HepG2 (cell line): ENCODE measurements at regions not wholly inside any gene's neighbourhood (a gene's known extent, or its start where the extent isn't known, plus 50 kb on each side); places are given as distances from the start of the nearest gene placed in this dataset.
A peak's percentile ranks its signal among the peaks of the same experiment; 100 is the strongest.

Source experiments
- ATAC-seq: fragments of 200-7000 bp; cut with Tn5 transposase; 3 replicates; pipeline ENCODE4 v1.9.1; 2020; ENCODE audit warnings: mild to moderate bottlenecking, moderate library complexity
- BruUV-seq: library from RNA; stranded (reverse); fragments of 400-500 nt; replicated peaks from 2 replicates; lab custom pipeline; 2021; lab: Mats Ljungman, UMichigan
- CTCF ChIA-PET: fragments of 300-600 bp; formaldehyde crosslinking; extraction: SDS; loops from one replicate; lab custom pipeline; 2021; ENCODE audit warnings: low total read pairs, inconsistent platforms, low intra/inter-chr PET ratio; lab: Yijun Ruan, JAX
- POLR2A ChIA-PET: fragments of 350-600 bp; sonication (Branson Sonifier 250); formaldehyde crosslinking; loops from one replicate; lab custom pipeline; 2020; ENCODE audit warnings: antibody characterized with exemption, inconsistent platforms; lab: Yijun Ruan, JAX
- DNase-seq: peaks from one replicate; pipeline ENCODE4 v3.0.0-alpha.2; 2015; ENCODE audit warnings: low spot score
- FAIRE-seq: peaks from 3 replicates; lab custom pipeline; 2011; peaks lifted over from hg19 to GRCh38; lab: Jason Lieb, UNC
- H2AFZ ChIP-seq: one replicate; pipeline ENCODE4 v1.6.1; 2011; ENCODE audit warnings: low read length, inconsistent platforms
- H3K27ac ChIP-seq: fragments of 300-600 bp; 3 replicates; pipeline ENCODE4 v1.8.0; 2011; ENCODE audit warnings: mixed run types, mild to moderate bottlenecking, mixed read lengths, low read length, inconsistent platforms; ENCODE audit not compliant: insufficient read depth; ENCODE audit errors: extremely low read length
- H3K27me3 ChIP-seq, 2 experiments: fragments of 200-600 bp in 1 of 2; 2 replicates in 1 of 2; 3 replicates in 1 of 2; pipeline versions ENCODE4 v1.6.0 to v1.8.0; 2011; ENCODE audit warnings: low read length in 2 of 2, mild to moderate bottlenecking in 2 of 2, moderate library complexity in 2 of 2, inconsistent platforms in 1 of 2; ENCODE audit not compliant: insufficient read depth in 2 of 2, control insufficient read depth in 1 of 2
- H3K36me3 ChIP-seq, 2 experiments: fragments of 200-600 bp in 1 of 2; replicated peaks in 1 of 2; 2 replicates in 1 of 2; 3 replicates in 1 of 2; pipeline versions ENCODE4 v1.5.1 to v1.8.0; 2011; ENCODE audit warnings: low read length in 2 of 2, inconsistent platforms in 1 of 2; ENCODE audit not compliant: insufficient read depth in 2 of 2, control insufficient read depth in 1 of 2
- H3K4me1 ChIP-seq: 2 replicates; pipeline ENCODE4 v1.5.1; 2012; ENCODE audit warnings: low read length, inconsistent platforms; ENCODE audit not compliant: insufficient read depth
- H3K4me2 ChIP-seq: 2 replicates; pipeline ENCODE4 v1.6.0; 2011; ENCODE audit warnings: low read depth, low read length, inconsistent platforms
- H3K4me3 ChIP-seq, 3 experiments: fragments of 200-600 bp in 1 of 3; sonication (generic), shearing (Covaris generic) in 1 of 3; replicated peaks in 1 of 3; 2 replicates each; pipeline ENCODE4 v1.5.1; 2011 to 2016; ENCODE audit warnings: low read length in 3 of 3, inconsistent platforms in 2 of 3, low read depth in 2 of 3, mild to moderate bottlenecking in 2 of 3, control low read depth in 1 of 3, mixed read lengths in 1 of 3; ENCODE audit not compliant: insufficient read depth in 1 of 3
- H3K79me2 ChIP-seq: one replicate; pipeline ENCODE4 v1.6.1; 2011; ENCODE audit warnings: low read length, inconsistent platforms; ENCODE audit not compliant: insufficient read depth
- H3K9ac ChIP-seq: 2 replicates; pipeline ENCODE4 v1.6.0; 2011; ENCODE audit warnings: mild to moderate bottlenecking, low read depth, low read length, inconsistent platforms; ENCODE audit not compliant: insufficient read depth
- H3K9me3 ChIP-seq: 2 replicates; pipeline ENCODE4 v1.5.1; 2012; ENCODE audit warnings: mild to moderate bottlenecking, low read length
- H4K20me1 ChIP-seq: 2 replicates; pipeline ENCODE4 v1.6.0; 2011; ENCODE audit warnings: inconsistent platforms, mild to moderate bottlenecking, low read length, moderate library complexity; ENCODE audit not compliant: insufficient read depth
- AHDC1 ChIP-seq: sonication (generic); formaldehyde crosslinking; IDR thresholded peaks from 2 replicates; pipeline ENCODE4 v1.5.1; 2020; ENCODE audit warnings: mild to moderate bottlenecking, missing genetic modification reagents, borderline replicate concordance
- CEBPG ChIP-seq: IDR thresholded peaks from 2 replicates; pipeline ENCODE4 v1.6.1; 2016
- CREB1 ChIP-seq, 2 experiments: fragments of 450-650 bp in 1 of 2; IDR thresholded peaks; 2 replicates each; pipeline ENCODE4 v1.6.1; 2016 to 2017; ENCODE audit warnings: control low read depth in 1 of 2, mild to moderate bottlenecking in 1 of 2, missing compliant biosample characterization in 1 of 2, missing genetic modification characterization in 1 of 2
- MAZ ChIP-seq, 2 experiments: sonication (generic) in 1 of 2; formaldehyde crosslinking in 1 of 2; IDR thresholded peaks; 2 replicates each; pipeline versions ENCODE4 v1.5.0 to v1.6.1; 2012 to 2020; ENCODE audit warnings: low read depth in 2 of 2, mild to moderate bottlenecking in 2 of 2, borderline replicate concordance in 1 of 2, improper control_type of control experiment in 1 of 2, low read length in 1 of 2, missing genetic modification reagents in 1 of 2, moderate library complexity in 1 of 2
- PHF8 ChIP-seq: sonication (generic); formaldehyde crosslinking; IDR thresholded peaks from 2 replicates; pipeline ENCODE4 v1.5.0; 2020; ENCODE audit warnings: missing genetic modification reagents
- SMARCE1 ChIP-seq: fragments of 450-650 bp; IDR thresholded peaks from 2 replicates; pipeline ENCODE4 v1.6.1; 2017; ENCODE audit warnings: borderline replicate concordance
- THYN1 ChIP-seq: sonication (generic); formaldehyde crosslinking; IDR thresholded peaks from 2 replicates; pipeline ENCODE4 v1.8.1; 2023; ENCODE audit warnings: low read depth, mild to moderate bottlenecking, moderate library complexity, missing genetic modification reagents, borderline replicate concordance
- UBTF ChIP-seq: sonication (generic); formaldehyde crosslinking; IDR thresholded peaks from 2 replicates; pipeline ENCODE4 v1.4.0; 2020; ENCODE audit warnings: mild to moderate bottlenecking, missing genetic modification reagents
- ZBTB7B ChIP-seq: sonication (generic); formaldehyde crosslinking; IDR thresholded peaks from 2 replicates; pipeline ENCODE4 v1.4.0; 2020; ENCODE audit warnings: missing genetic modification reagents
- ZGPAT ChIP-seq: IDR thresholded peaks from 2 replicates; pipeline ENCODE4 v1.6.1; 2016; ENCODE audit warnings: mild to moderate bottlenecking
- ZNF121 ChIP-seq: sonication (generic); formaldehyde crosslinking; IDR thresholded peaks from 2 replicates; pipeline ENCODE4 v1.5.0; 2020; ENCODE audit warnings: mild to moderate bottlenecking, missing genetic modification reagents
- WGBS: methylation state at CpG from one replicate; pipeline ENCODE4 v1.1.6; 2017; ENCODE audit warnings: low lambda C conversion rate; 5-methylcytosine and 5-hydroxymethylcytosine counted together
- in situ Hi-C: cut with HindIII; loops from 2 replicates; pipeline ENCODE4 v1.10.0; 2017; ENCODE audit warnings: low pct_unique_long_range_greater_than_20kb; ENCODE audit not compliant: extremely low pct_ligation_motif_present
- intact Hi-C: fragments of 100-400 bp; cut with micrococcal nuclease; formaldehyde crosslinking; loops from one replicate; pipeline ENCODE4 v1.10.0; 2022; ENCODE audit not compliant: unreplicated experiment

- TF ChIP-seq AHDC1 (CRISPR knock-in tag) (0 out of 2 replicates have a peak, but pooled peaks have one; percentile 29), ZGPAT (CRISPR knock-in tag) (0 out of 2 replicates have a peak, but pooled peaks have one; percentile 16), CREB1 (IDR thresholded peaks at IDR 0.05) (peak; percentile 27; the same call in 1 of the 2 replicates), CREB1 (CRISPR knock-in tag; IDR thresholded peaks at IDR 0.05) (no peak), ZNF121 (no peak), PHF8 (CRISPR knock-in tag) (no peak)
Measured at GRCh38 chr4:83862471-83862870, 326.6 kb downstream of the GPAT3 start (continued).

- Histone ChIP-seq H3K27ac (no peak overlapping the region), H3K79me2 (no peaks in the 10 kb centered on the region), H3K36me3 (no peaks in the 10 kb centered on the region), H3K9me3 (no peaks in the 10 kb centered on the region), H3K27me3 (no peaks in the 10 kb centered on the region), H3K4me3 (no peak overlapping the region), H3K4me2 (no peak overlapping the region), H3K9ac (no peak overlapping the region), H2AFZ (no peak overlapping the region), H4K20me1 (no peaks in the 10 kb centered on the region), H3K4me1 (peaks cover 16% of the 10 kb centered on the region)
- FAIRE-seq (no peak), DNase-seq (no peak), ATAC-seq (no peak)
- ChIA-PET POLR2A (interaction anchor here (1.7 kb wide), 1 partner anchor 9 kb away, joined by 4 read pairs; no protein-coding TSS in a partner anchor), CTCF (no interaction called here)
- WGBS, result 70% methylated on average over 2 of the region's 2 CpGs
- intact Hi-C loops (no loop called here), in situ Hi-C loops (no loop called here)
- BruUV-seq, result no TSS peak
- TF ChIP-seq CEBPG, result no peak
- TF ChIP-seq ZBTB7B (CRISPR knock-in tag), result no peak
- no peak for TF ChIP-seq THYN1 (CRISPR knock-in tag)
- TF ChIP-seq SMARCE1, result no peak
- no peak for TF ChIP-seq MAZ (IDR thresholded peaks at IDR 0.05; ENCODE audit: borderline replicate concordance, low read depth, low read length)
- no peak for TF ChIP-seq MAZ (CRISPR knock-in tag; IDR thresholded peaks at IDR 0.05; ENCODE audit: low read depth)
- TF ChIP-seq ZNF121, result no peak
- TF ChIP-seq UBTF, result no peak
Measured at GRCh38 chr4:83860200-83860599, 324.3 kb downstream of the GPAT3 start.
